ENCODE measurements at regions not wholly inside any gene's neighbourhood (a gene's known extent, or its start where the extent isn't known, plus 50 kb on each side); places are given as distances from the start of the nearest gene placed in this dataset.

DNA sequence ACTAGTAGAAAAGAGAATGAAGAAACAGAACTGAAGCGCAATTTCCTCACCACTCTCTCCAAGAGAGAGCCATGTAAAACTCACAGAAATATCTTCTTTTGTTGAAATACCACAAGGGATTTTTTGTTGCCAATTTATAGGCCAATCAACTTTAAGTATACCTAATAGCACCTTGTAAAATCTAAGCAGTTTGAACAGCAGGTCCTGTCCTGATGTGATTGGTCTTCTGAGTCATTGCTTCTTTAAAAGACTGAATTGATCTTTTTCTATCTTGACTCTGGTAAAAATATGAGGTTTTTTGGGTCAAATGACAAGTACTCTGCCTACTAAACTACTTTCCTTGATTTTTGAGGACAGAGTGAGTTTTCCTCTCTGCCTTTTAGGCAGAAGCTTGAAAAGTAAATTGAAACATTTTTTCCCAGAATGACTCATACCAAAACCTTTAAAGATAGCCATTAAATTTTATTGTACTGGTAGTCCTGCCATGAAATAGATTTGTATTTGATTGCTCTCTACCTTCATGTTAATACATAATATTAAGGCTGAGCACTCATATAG, 343.9 kb upstream of the CBLB start:
- Mint-ChIP-seq H3K27me3 (no peaks in the 10 kb centered on the region), H3K9me3 (peaks cover 17% of the 10 kb centered on the region), H3K4me3 (peak overlapping the region; percentile 7), H3K36me3 (ENCODE audit: low read depth) (peaks cover 14% of the 10 kb centered on the region), H3K4me1 (ENCODE audit: low read depth) (peaks cover 87% of the 10 kb centered on the region), H3K27ac (peak overlapping the region; percentile 85)

DNA sequence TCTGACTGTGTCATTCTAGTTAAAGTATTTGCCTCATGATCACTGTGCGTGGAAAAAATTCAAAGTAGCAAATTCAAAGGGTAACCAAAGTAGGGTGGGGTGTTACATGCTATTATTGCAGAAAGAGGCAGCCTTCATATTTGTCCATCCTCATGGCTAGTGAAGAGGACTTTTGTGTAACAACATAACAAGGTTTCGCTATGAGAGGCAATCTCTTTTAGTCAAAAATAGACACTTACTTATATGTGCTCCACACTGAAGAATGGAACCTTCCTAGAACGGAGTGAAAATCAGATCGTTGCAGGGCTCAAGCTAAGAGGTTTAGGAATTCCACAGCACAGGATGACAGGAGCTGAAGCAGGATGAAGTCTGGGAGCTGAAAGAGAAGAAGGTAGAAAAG, 345.1 kb upstream of the CBLB start:
- peak overlapping the region; percentile 97 for H3K27ac Mint-ChIP-seq
- no peaks in the 10 kb centered on the region for H3K27me3 Mint-ChIP-seq
- H3K36me3 Mint-ChIP-seq (ENCODE audit: low read depth): peaks cover 22% of the 10 kb centered on the region
- peaks cover 17% of the 10 kb centered on the region for H3K9me3 Mint-ChIP-seq
- peak overlapping the region; percentile 59 for H3K4me3 Mint-ChIP-seq
- H3K4me1 Mint-ChIP-seq (ENCODE audit: low read depth): peaks cover 87% of the 10 kb centered on the region

DNA sequence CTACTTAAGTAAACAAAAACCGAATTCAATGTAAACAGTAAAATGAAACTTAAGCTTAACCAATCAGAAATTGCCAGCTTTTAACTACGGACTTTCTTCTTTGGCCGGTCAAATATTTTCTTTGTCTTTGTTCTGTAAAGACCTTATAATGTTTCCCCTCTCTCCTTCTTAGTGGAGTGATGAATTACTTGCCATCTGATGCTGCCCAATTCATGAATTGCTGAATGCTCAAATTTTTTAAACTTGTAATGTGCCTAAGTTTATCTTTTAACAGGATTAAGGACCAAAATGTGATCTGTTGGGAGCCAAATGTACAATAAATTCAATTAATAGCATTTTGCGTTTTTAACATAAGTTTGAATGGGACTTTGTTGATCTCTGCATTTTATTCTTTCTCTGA, 345.8 kb upstream of the CBLB start:
- Mint-ChIP-seq H3K4me3 (peak overlapping the region; percentile 49), H3K9me3 (peaks cover 17% of the 10 kb centered on the region), H3K36me3 (ENCODE audit: low read depth) (peaks cover 29% of the 10 kb centered on the region), H3K4me1 (ENCODE audit: low read depth) (peaks cover 84% of the 10 kb centered on the region), H3K27me3 (no peaks in the 10 kb centered on the region), H3K27ac (peak overlapping the region; percentile 97)

DNA sequence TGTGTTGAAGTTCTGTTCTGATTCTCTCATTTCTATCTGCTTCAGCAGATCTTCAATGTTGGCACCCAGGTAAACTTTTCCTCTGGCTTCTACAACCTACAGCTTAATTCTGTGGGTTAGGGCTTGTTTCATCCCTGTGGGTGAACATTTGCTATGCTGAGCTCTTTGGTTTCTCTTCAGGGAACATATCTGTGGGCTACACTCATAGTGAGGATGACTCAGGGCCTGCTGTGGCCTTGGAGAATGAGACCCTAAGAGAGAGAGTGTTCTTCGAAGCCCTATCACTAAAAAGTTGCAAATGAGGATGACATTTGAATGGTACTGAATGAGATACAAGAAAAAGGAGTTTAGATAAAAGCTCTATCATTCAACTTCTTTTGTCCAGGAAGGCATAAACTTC, 346.2 kb upstream of the CBLB start:
- H3K4me3 Mint-ChIP-seq: peak overlapping the region; percentile 49
- H3K27ac Mint-ChIP-seq: peak overlapping the region; percentile 97
- no peaks in the 10 kb centered on the region for H3K27me3 Mint-ChIP-seq

DNA sequence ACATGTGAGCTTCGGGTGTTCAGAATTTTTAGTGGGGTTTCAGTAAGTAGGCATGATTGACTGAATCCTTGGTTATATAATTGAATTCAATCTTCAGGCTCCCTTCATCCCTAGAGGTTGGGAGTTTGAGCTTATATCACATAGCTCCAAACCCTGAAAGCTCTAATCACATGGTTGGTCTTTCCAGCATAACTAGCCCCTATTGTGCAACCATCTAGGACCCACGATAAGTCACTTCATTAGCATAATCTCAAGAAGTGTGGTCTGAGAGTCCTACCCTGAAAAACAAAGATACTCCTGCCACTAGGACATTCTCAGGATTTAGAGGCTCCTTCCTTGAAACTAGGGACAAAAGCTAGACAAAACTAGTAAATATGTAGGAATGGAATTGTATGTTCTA, 348.9 kb upstream of the CBLB start:
- Mint-ChIP-seq H3K4me1 (ENCODE audit: low read depth) (peaks cover 66% of the 10 kb centered on the region), H3K36me3 (ENCODE audit: low read depth) (peaks cover 53% of the 10 kb centered on the region), H3K27ac (peak overlapping the region; percentile 79), H3K27me3 (no peaks in the 10 kb centered on the region), H3K9me3 (peaks cover 34% of the 10 kb centered on the region), H3K4me3 (no peak overlapping the region)

More for the DNA sequence above, 346.2 kb upstream of the CBLB start:
- H3K36me3 Mint-ChIP-seq (ENCODE audit: low read depth): peaks cover 32% of the 10 kb centered on the region
- peaks cover 20% of the 10 kb centered on the region for H3K9me3 Mint-ChIP-seq
- peaks cover 81% of the 10 kb centered on the region for H3K4me1 Mint-ChIP-seq (ENCODE audit: low read depth)

GRCh38 chr3:106227068-106227467, 358.3 kb upstream of the CBLB start:
- peaks cover 52% of the 10 kb centered on the region for H3K4me1 Mint-ChIP-seq (ENCODE audit: low read depth)
- H3K27me3 Mint-ChIP-seq: no peaks in the 10 kb centered on the region
- no peak overlapping the region for H3K4me3 Mint-ChIP-seq
- H3K9me3 Mint-ChIP-seq: peaks cover 19% of the 10 kb centered on the region
- H3K27ac Mint-ChIP-seq: peak overlapping the region; percentile 4
- H3K36me3 Mint-ChIP-seq (ENCODE audit: low read depth): peaks cover 38% of the 10 kb centered on the region

- Mint-ChIP-seq H3K36me3 (ENCODE audit: low read depth) (peaks cover 36% of the 10 kb centered on the region), H3K9me3 (peaks cover 19% of the 10 kb centered on the region), H3K27ac (peak overlapping the region; percentile 81), H3K4me1 (ENCODE audit: low read depth) (peaks cover 64% of the 10 kb centered on the region), H3K4me3 (no peak overlapping the region), H3K27me3 (no peaks in the 10 kb centered on the region)
Observed at GRCh38 chr3:106228271-106228670, 359.5 kb upstream of the CBLB start.

GRCh38 chr3:106229495-106230278, 360.9 kb upstream of the CBLB start:
- H3K27me3 Mint-ChIP-seq: no peaks in the 10 kb centered on the region
- H3K4me1 Mint-ChIP-seq (ENCODE audit: low read depth): peaks cover 70% of the 10 kb centered on the region
- peak overlapping the region; percentile 89 for H3K27ac Mint-ChIP-seq
- H3K4me3 Mint-ChIP-seq: no peak overlapping the region
- peaks cover 38% of the 10 kb centered on the region for H3K36me3 Mint-ChIP-seq (ENCODE audit: low read depth)
- H3K9me3 Mint-ChIP-seq: peaks cover 24% of the 10 kb centered on the region

GRCh38 chr3:106231086-106231485, 362.3 kb upstream of the CBLB start:
- Mint-ChIP-seq H3K9me3 (peaks cover 31% of the 10 kb centered on the region), H3K27me3 (no peaks in the 10 kb centered on the region), H3K36me3 (ENCODE audit: low read depth) (peaks cover 43% of the 10 kb centered on the region), H3K4me1 (ENCODE audit: low read depth) (peaks cover 77% of the 10 kb centered on the region), H3K4me3 (peak overlapping the region; percentile 51), H3K27ac (peak overlapping the region; percentile 99)

DNA sequence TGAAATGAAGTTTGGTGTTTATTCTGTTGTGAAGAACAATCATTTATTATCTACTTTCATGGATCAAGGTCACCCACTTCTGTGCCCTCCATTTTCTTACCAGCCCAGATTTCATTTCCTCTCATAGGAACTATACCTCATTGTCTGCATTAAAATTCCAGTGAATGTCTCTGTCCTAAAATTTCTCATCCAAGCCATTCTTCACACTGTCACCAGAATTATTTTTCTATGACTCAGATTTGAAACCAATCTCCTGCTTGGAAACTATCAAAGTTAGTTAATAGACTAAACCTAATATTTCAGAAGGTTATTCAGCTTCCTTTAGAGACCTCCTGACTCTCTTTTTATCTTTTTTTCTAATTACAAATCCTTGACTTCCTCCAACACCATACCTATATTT, 364.1 kb upstream of the CBLB start:
- Mint-ChIP-seq H3K27ac (peak overlapping the region; percentile 7), H3K4me3 (no peak overlapping the region), H3K9me3 (peaks cover 31% of the 10 kb centered on the region), H3K27me3 (no peaks in the 10 kb centered on the region), H3K36me3 (ENCODE audit: low read depth) (peaks cover 39% of the 10 kb centered on the region), H3K4me1 (ENCODE audit: low read depth) (peaks cover 62% of the 10 kb centered on the region)

DNA sequence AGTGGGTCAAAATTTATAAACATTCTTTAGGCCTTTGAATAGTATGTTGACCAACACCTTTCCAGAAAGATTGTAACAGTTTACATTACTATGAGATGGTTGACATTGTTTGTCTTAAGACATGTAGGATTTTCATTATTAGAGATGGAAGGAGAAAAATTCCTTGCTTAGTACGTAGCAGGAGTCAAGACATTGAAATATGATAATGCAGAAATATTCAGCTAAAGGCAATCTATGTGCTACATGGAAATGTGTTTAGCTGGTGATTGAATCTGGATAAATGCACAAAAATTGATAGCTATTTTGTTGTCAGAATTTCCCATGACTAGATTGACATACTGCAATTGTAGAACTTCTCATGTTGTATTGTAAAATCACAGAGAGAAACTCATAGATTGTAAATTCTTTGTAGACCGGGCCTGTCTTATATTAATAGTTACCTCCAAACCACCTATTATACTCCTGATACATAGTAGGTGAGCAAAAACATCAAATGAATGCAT, 370.4 kb upstream of the CBLB start:
- Mint-ChIP-seq H3K36me3 (ENCODE audit: low read depth) (peaks cover 15% of the 10 kb centered on the region), H3K4me3 (no peak overlapping the region), H3K9me3 (peaks cover 22% of the 10 kb centered on the region), H3K27ac (no peak overlapping the region), H3K4me1 (ENCODE audit: low read depth) (peaks cover 23% of the 10 kb centered on the region), H3K27me3 (no peaks in the 10 kb centered on the region)

GRCh38 chr3:106241593-106241992, 372.8 kb upstream of the CBLB start:
- Mint-ChIP-seq H3K9me3 (peaks cover 11% of the 10 kb centered on the region), H3K27ac (no peak overlapping the region), H3K27me3 (no peaks in the 10 kb centered on the region), H3K36me3 (ENCODE audit: low read depth) (peaks cover 5% of the 10 kb centered on the region), H3K4me1 (ENCODE audit: low read depth) (peaks cover 11% of the 10 kb centered on the region), H3K4me3 (no peak overlapping the region)

GRCh38 chr3:106242781-106243180, 374.0 kb upstream of the CBLB start:
- no peak overlapping the region for H3K4me3 Mint-ChIP-seq
- H3K36me3 Mint-ChIP-seq (ENCODE audit: low read depth): no peaks in the 10 kb centered on the region
- H3K27me3 Mint-ChIP-seq: no peaks in the 10 kb centered on the region
- H3K27ac Mint-ChIP-seq: peak overlapping the region; percentile 14
- H3K9me3 Mint-ChIP-seq: peaks cover 6% of the 10 kb centered on the region
- peaks cover 12% of the 10 kb centered on the region for H3K4me1 Mint-ChIP-seq (ENCODE audit: low read depth)

DNA sequence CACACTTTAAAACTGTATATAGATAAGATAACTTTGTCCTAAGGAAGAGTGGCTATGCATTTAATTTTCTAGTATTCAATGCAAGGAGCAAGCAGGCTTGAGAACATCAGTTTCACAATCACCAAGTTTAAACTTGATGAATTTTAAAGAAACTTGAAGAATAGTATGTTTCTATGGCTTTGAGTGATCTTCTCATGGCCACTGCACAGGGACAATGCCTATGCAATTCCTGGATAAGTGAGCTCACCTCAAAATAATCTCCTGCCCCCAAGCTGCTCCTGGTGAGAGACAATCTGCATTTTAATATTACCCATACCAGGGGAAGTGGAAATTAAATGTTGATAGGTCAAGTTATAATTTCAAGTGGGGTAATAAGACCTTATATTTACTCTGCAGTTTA, 376.6 kb upstream of the CBLB start:
- no peak overlapping the region for H3K27ac Mint-ChIP-seq

DNA sequence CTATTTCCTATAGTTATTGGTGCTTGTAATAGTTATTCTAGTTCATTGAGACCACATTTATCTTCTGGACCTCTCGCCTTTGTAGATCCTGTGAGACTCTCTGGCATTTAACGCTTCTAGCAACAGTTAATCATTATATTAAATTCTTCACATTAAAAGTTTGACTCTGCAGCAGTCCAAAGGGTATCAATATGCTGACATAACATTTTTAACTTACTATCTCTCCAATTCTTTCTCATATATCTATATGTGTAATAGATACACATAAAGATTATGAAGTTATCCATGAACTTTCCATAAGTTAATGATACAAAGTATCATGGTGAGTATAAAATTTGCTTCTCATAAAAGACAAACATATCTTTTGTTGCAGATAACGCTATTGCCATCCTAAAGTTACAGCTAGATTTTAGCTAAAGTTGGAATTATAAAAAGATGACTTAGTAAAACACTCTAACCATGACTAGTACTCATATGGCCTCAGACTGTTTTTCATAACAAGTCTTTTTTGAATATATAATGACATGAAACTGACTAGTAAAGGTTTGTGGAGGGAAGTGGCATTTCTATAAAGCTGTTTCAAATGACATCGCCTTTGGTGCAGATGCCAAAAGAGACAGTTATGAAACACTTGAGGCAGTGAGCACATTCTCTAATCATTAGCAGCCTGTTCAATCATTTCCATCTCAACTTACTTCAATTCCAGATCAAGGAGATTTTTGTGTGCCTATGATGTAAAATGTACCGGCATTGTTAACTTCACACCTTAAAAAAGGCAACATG, 379.3 kb upstream of the CBLB start:
- H3K4me1 Mint-ChIP-seq (ENCODE audit: low read depth): peaks cover 33% of the 10 kb centered on the region
- no peaks in the 10 kb centered on the region for H3K27me3 Mint-ChIP-seq
- peaks cover 13% of the 10 kb centered on the region for H3K36me3 Mint-ChIP-seq (ENCODE audit: low read depth)
- peak overlapping the region; percentile 5 for H3K27ac Mint-ChIP-seq
- no peak overlapping the region for H3K4me3 Mint-ChIP-seq
- peaks cover 20% of the 10 kb centered on the region for H3K9me3 Mint-ChIP-seq

More for the DNA sequence above, 376.6 kb upstream of the CBLB start:
- Mint-ChIP-seq H3K4me3 (no peak overlapping the region), H3K4me1 (ENCODE audit: low read depth) (peaks cover 33% of the 10 kb centered on the region), H3K27me3 (no peaks in the 10 kb centered on the region), H3K9me3 (peaks cover 7% of the 10 kb centered on the region), H3K36me3 (ENCODE audit: low read depth) (peaks cover 4% of the 10 kb centered on the region)
